K562 (cell line): ENCODE measurements at regions not wholly inside any gene's neighbourhood (a gene's known extent, or its start where the extent isn't known, plus 50 kb on each side); places are given as distances from the start of the nearest gene placed in this dataset.

Experiments used
- FOS ChIP-seq: IDR thresholded peaks from 3 replicates; pipeline ENCODE4 v1.6.1; 2011; ENCODE audit not compliant: insufficient read length; ENCODE audit errors: extremely low read depth
- JUN ChIP-seq, 2 experiments: sonication (generic) in 1 of 2; formaldehyde crosslinking in 1 of 2; IDR thresholded peaks; 2 replicates each; pipeline versions ENCODE4 v1.6.1 to v1.8.0; 2012 to 2022; ENCODE audit warnings: borderline replicate concordance in 2 of 2, mild to moderate bottlenecking in 2 of 2, improper control_type of control experiment in 1 of 2, low read depth in 1 of 2, low read length in 1 of 2, missing genetic modification reagents in 1 of 2
- KLF1 ChIP-seq: fragments of 450-650 bp; IDR thresholded peaks from 2 replicates; pipeline ENCODE4 v1.6.1; 2016; ENCODE audit warnings: missing genetic modification characterization, missing compliant biosample characterization
- NFRKB ChIP-seq: fragments of 450-650 bp; IDR thresholded peaks from 2 replicates; pipeline ENCODE4 v1.6.1; 2016; ENCODE audit warnings: low read depth
- RBM25 ChIP-seq: fragments of 200-400 bp; formaldehyde crosslinking; IDR thresholded peaks from 2 replicates; pipeline ENCODE4 v1.6.1; 2018; ENCODE audit warnings: low read length, low read depth, moderate library complexity; ENCODE audit not compliant: severe bottlenecking
- RERE ChIP-seq: sonication (generic); formaldehyde crosslinking; IDR thresholded peaks from 2 replicates; pipeline ENCODE4 v1.8.0; 2023; ENCODE audit warnings: missing genetic modification reagents, mild to moderate bottlenecking, borderline replicate concordance
- ZHX1 ChIP-seq: fragments of 150-350 bp; conservative IDR thresholded peaks from 2 replicates; pipeline ENCODE4 v1.6.1; 2014; ENCODE audit warnings: low read length
- ZNF12 ChIP-seq: sonication (generic); formaldehyde crosslinking; IDR thresholded peaks from 2 replicates; pipeline ENCODE4 v1.4.0; 2020; ENCODE audit warnings: mild to moderate bottlenecking, missing genetic modification reagents
- ZNF695 ChIP-seq: fragments of 450-650 bp; formaldehyde crosslinking; IDR thresholded peaks from 2 replicates; pipeline ENCODE4 v1.4.0; 2020; ENCODE audit warnings: mild to moderate bottlenecking, moderate library complexity

GRCh38 chr19:28581468-28581770 is 631.5 kb downstream of the UQCRFS1 start (continued):
- TF ChIP-seq JUN (IDR thresholded peaks at IDR 0.05; ENCODE audit: borderline replicate concordance, low read depth, low read length) (no peak), JUN (CRISPR knock-in tag; IDR thresholded peaks at IDR 0.05; ENCODE audit: borderline replicate concordance) (no peak), FOS (no peak), KLF1 (tag) (no peak), ZNF12 (no peak), RERE (no peak), RBM25 (no peak), NFRKB (no peak), ZNF695 (CRISPR knock-in tag) (no peak), ZHX1 (no peak)
